ENCODE measurements at regions not wholly inside any gene's neighbourhood (a gene's known extent, or its start where the extent isn't known, plus 50 kb on each side); places are given as distances from the start of the nearest gene placed in this dataset.

- Histone ChIP-seq H3K4me3 (ENCODE audit: low read length) (no peak overlapping the region), H3K27me3 (ENCODE audit: control insufficient read depth, insufficient read depth, low read length) (no peaks in the 10 kb centered on the region), H3K9ac (ENCODE audit: low read depth, low read length) (no peak overlapping the region), H3K4me1 (ENCODE audit: control insufficient read depth, insufficient read depth, low read length) (no peaks in the 10 kb centered on the region), H3K36me3 (ENCODE audit: insufficient read depth, low read length) (no peaks in the 10 kb centered on the region), H3K9me3 (replicated peaks; ENCODE audit: low read length) (peaks cover 6% of the 10 kb centered on the region), H3K4me2 (ENCODE audit: low read length) (no peak overlapping the region)
Measured at GRCh38 chr1:191151321-191151807, 673.7 kb upstream of the BRINP3 start.

GRCh38 chr1:191152776-191153175 is 675.1 kb upstream of the BRINP3 start:
- H3K4me2 ChIP-seq (ENCODE audit: low read length): no peak overlapping the region
- H3K4me3 ChIP-seq (ENCODE audit: low read length): no peak overlapping the region
- no peaks in the 10 kb centered on the region for H3K4me1 ChIP-seq (ENCODE audit: control insufficient read depth, insufficient read depth, low read length)
- peaks cover 6% of the 10 kb centered on the region for H3K9me3 ChIP-seq (replicated peaks; ENCODE audit: low read length)
- no peaks in the 10 kb centered on the region for H3K36me3 ChIP-seq (ENCODE audit: insufficient read depth, low read length)
- no peak overlapping the region for H3K9ac ChIP-seq (ENCODE audit: low read depth, low read length)
- H3K27me3 ChIP-seq (ENCODE audit: control insufficient read depth, insufficient read depth, low read length): no peaks in the 10 kb centered on the region

- Histone ChIP-seq H3K4me3 (ENCODE audit: low read length) (no peak overlapping the region), H3K4me1 (ENCODE audit: control insufficient read depth, insufficient read depth, low read length) (no peaks in the 10 kb centered on the region), H3K9ac (ENCODE audit: low read depth, low read length) (no peak overlapping the region), H3K4me2 (ENCODE audit: low read length) (no peak overlapping the region), H3K27me3 (ENCODE audit: control insufficient read depth, insufficient read depth, low read length) (no peaks in the 10 kb centered on the region), H3K9me3 (replicated peaks; ENCODE audit: low read length) (peaks cover 3% of the 10 kb centered on the region), H3K36me3 (ENCODE audit: insufficient read depth, low read length) (no peaks in the 10 kb centered on the region)
Measured at GRCh38 chr1:191155178-191155577, 677.5 kb upstream of the BRINP3 start.

GRCh38 chr1:191160837-191161236 is 683.2 kb upstream of the BRINP3 start:
- Histone ChIP-seq H3K9ac (ENCODE audit: low read depth, low read length) (no peak overlapping the region), H3K4me1 (ENCODE audit: control insufficient read depth, insufficient read depth, low read length) (no peaks in the 10 kb centered on the region), H3K36me3 (ENCODE audit: insufficient read depth, low read length) (no peaks in the 10 kb centered on the region), H3K27me3 (ENCODE audit: control insufficient read depth, insufficient read depth, low read length) (no peaks in the 10 kb centered on the region), H3K9me3 (replicated peaks; ENCODE audit: low read length) (no peaks in the 10 kb centered on the region), H3K4me2 (ENCODE audit: low read length) (no peak overlapping the region), H3K4me3 (ENCODE audit: low read length) (no peak overlapping the region)

GRCh38 chr1:191162762-191163161 is 685.1 kb upstream of the BRINP3 start:
- Histone ChIP-seq H3K36me3 (ENCODE audit: insufficient read depth, low read length) (no peaks in the 10 kb centered on the region), H3K27me3 (ENCODE audit: control insufficient read depth, insufficient read depth, low read length) (no peaks in the 10 kb centered on the region), H3K4me2 (ENCODE audit: low read length) (no peak overlapping the region), H3K9ac (ENCODE audit: low read depth, low read length) (no peak overlapping the region), H3K4me1 (ENCODE audit: control insufficient read depth, insufficient read depth, low read length) (no peaks in the 10 kb centered on the region), H3K9me3 (replicated peaks; ENCODE audit: low read length) (no peaks in the 10 kb centered on the region), H3K4me3 (ENCODE audit: low read length) (no peak overlapping the region)

- Histone ChIP-seq H3K36me3 (ENCODE audit: insufficient read depth, low read length) (no peaks in the 10 kb centered on the region), H3K4me2 (ENCODE audit: low read length) (no peak overlapping the region), H3K4me1 (ENCODE audit: control insufficient read depth, insufficient read depth, low read length) (no peaks in the 10 kb centered on the region), H3K9ac (ENCODE audit: low read depth, low read length) (no peak overlapping the region), H3K27me3 (ENCODE audit: control insufficient read depth, insufficient read depth, low read length) (no peaks in the 10 kb centered on the region), H3K9me3 (replicated peaks; ENCODE audit: low read length) (no peaks in the 10 kb centered on the region), H3K4me3 (ENCODE audit: low read length) (no peak overlapping the region)
Measured at GRCh38 chr1:191163621-191164020, 686.0 kb upstream of the BRINP3 start.

- no peaks in the 10 kb centered on the region for H3K27me3 ChIP-seq (ENCODE audit: control insufficient read depth, insufficient read depth, low read length)
- no peak overlapping the region for H3K4me2 ChIP-seq (ENCODE audit: low read length)
- no peaks in the 10 kb centered on the region for H3K9me3 ChIP-seq (replicated peaks; ENCODE audit: low read length)
- no peaks in the 10 kb centered on the region for H3K36me3 ChIP-seq (ENCODE audit: insufficient read depth, low read length)
- H3K4me3 ChIP-seq (ENCODE audit: low read length): no peak overlapping the region
- no peaks in the 10 kb centered on the region for H3K4me1 ChIP-seq (ENCODE audit: control insufficient read depth, insufficient read depth, low read length)
- H3K9ac ChIP-seq (ENCODE audit: low read depth, low read length): no peak overlapping the region
Measured at GRCh38 chr1:191174298-191174697, 696.6 kb upstream of the BRINP3 start.

GRCh38 chr1:191176131-191176530 is 698.5 kb upstream of the BRINP3 start:
- no peaks in the 10 kb centered on the region for H3K9me3 ChIP-seq (replicated peaks; ENCODE audit: low read length)
- H3K9ac ChIP-seq (ENCODE audit: low read depth, low read length): no peak overlapping the region
- H3K36me3 ChIP-seq (ENCODE audit: insufficient read depth, low read length): no peaks in the 10 kb centered on the region
- H3K4me2 ChIP-seq (ENCODE audit: low read length): no peak overlapping the region
- H3K4me1 ChIP-seq (ENCODE audit: control insufficient read depth, insufficient read depth, low read length): no peaks in the 10 kb centered on the region
- H3K4me3 ChIP-seq (ENCODE audit: low read length): no peak overlapping the region
- no peaks in the 10 kb centered on the region for H3K27me3 ChIP-seq (ENCODE audit: control insufficient read depth, insufficient read depth, low read length)

GRCh38 chr1:191206513-191207207 is 729.0 kb upstream of the BRINP3 start:
- H3K36me3 ChIP-seq (ENCODE audit: insufficient read depth, low read length): no peaks in the 10 kb centered on the region
- no peak overlapping the region for H3K4me2 ChIP-seq (ENCODE audit: low read length)
- H3K27me3 ChIP-seq (ENCODE audit: control insufficient read depth, insufficient read depth, low read length): no peaks in the 10 kb centered on the region
- no peak overlapping the region for H3K4me3 ChIP-seq (ENCODE audit: low read length)
- H3K9me3 ChIP-seq (replicated peaks; ENCODE audit: low read length): no peaks in the 10 kb centered on the region
- no peak overlapping the region for H3K9ac ChIP-seq (ENCODE audit: low read depth, low read length)
- no peaks in the 10 kb centered on the region for H3K4me1 ChIP-seq (ENCODE audit: control insufficient read depth, insufficient read depth, low read length)

GRCh38 chr1:191222206-191222605 is 744.5 kb upstream of the BRINP3 start:
- Histone ChIP-seq H3K9ac (ENCODE audit: low read depth, low read length) (no peak overlapping the region), H3K36me3 (ENCODE audit: insufficient read depth, low read length) (no peaks in the 10 kb centered on the region), H3K9me3 (replicated peaks; ENCODE audit: low read length) (no peaks in the 10 kb centered on the region), H3K4me2 (ENCODE audit: low read length) (no peak overlapping the region), H3K4me3 (ENCODE audit: low read length) (no peak overlapping the region), H3K27me3 (ENCODE audit: control insufficient read depth, insufficient read depth, low read length) (no peaks in the 10 kb centered on the region), H3K4me1 (ENCODE audit: control insufficient read depth, insufficient read depth, low read length) (no peaks in the 10 kb centered on the region)

GRCh38 chr1:191240925-191241324 is 763.3 kb upstream of the BRINP3 start:
- H3K4me1 ChIP-seq (ENCODE audit: control insufficient read depth, insufficient read depth, low read length): no peaks in the 10 kb centered on the region
- H3K9ac ChIP-seq (ENCODE audit: low read depth, low read length): no peak overlapping the region
- H3K4me3 ChIP-seq (ENCODE audit: low read length): no peak overlapping the region
- H3K36me3 ChIP-seq (ENCODE audit: insufficient read depth, low read length): no peaks in the 10 kb centered on the region
- H3K27me3 ChIP-seq (ENCODE audit: control insufficient read depth, insufficient read depth, low read length): no peaks in the 10 kb centered on the region
- H3K9me3 ChIP-seq (replicated peaks; ENCODE audit: low read length): no peaks in the 10 kb centered on the region
- H3K4me2 ChIP-seq (ENCODE audit: low read length): no peak overlapping the region

GRCh38 chr1:191255354-191256054 is 777.8 kb upstream of the BRINP3 start:
- no peak overlapping the region for H3K9ac ChIP-seq (ENCODE audit: low read depth, low read length)
- H3K9me3 ChIP-seq (replicated peaks; ENCODE audit: low read length): peaks cover 4% of the 10 kb centered on the region
- H3K4me3 ChIP-seq (ENCODE audit: low read length): no peak overlapping the region
- H3K4me1 ChIP-seq (ENCODE audit: control insufficient read depth, insufficient read depth, low read length): no peaks in the 10 kb centered on the region
- H3K36me3 ChIP-seq (ENCODE audit: insufficient read depth, low read length): no peaks in the 10 kb centered on the region
- no peaks in the 10 kb centered on the region for H3K27me3 ChIP-seq (ENCODE audit: control insufficient read depth, insufficient read depth, low read length)
- no peak overlapping the region for H3K4me2 ChIP-seq (ENCODE audit: low read length)

Data from skeletal muscle satellite cell (primary cell).